ENCODE measurements at regions not wholly inside any gene's neighbourhood (a gene's known extent, or its start where the extent isn't known, plus 50 kb on each side); places are given as distances from the start of the nearest gene placed in this dataset.

- H3K9me3 Mint-ChIP-seq (ENCODE audit: low read depth), result no peaks in the 10 kb centered on the region
- no peaks in the 10 kb centered on the region for H3K27me3 Mint-ChIP-seq (ENCODE audit: low read depth)
- no peak overlapping the region for H3K4me3 Mint-ChIP-seq (ENCODE audit: unreplicated experiment)
- DNase-seq (ENCODE audit: low spot score), result no peak
- H3K36me3 Mint-ChIP-seq (ENCODE audit: low read depth), result no peaks in the 10 kb centered on the region
- no peak overlapping the region for H3K27ac Mint-ChIP-seq (ENCODE audit: unreplicated experiment)
- no peak for TF ChIP-seq CTCF (IDR thresholded peaks at IDR 0.05)
- peaks cover 35% of the 10 kb centered on the region for H3K4me1 Mint-ChIP-seq (ENCODE audit: low read depth)
These were observed 213.5 kb upstream of the APCDD1 start for GRCh38 chr18:10240973-10241372.

GRCh38 chr18:10241579-10241978, 212.9 kb upstream of the APCDD1 start:
- no peaks in the 10 kb centered on the region for H3K27me3 Mint-ChIP-seq (ENCODE audit: low read depth)
- no peak for DNase-seq (ENCODE audit: low spot score)
- H3K36me3 Mint-ChIP-seq (ENCODE audit: low read depth), result no peaks in the 10 kb centered on the region
- TF ChIP-seq CTCF (IDR thresholded peaks at IDR 0.05), result no peak
- H3K27ac Mint-ChIP-seq (ENCODE audit: unreplicated experiment), result peak overlapping the region; percentile 71
- peaks cover 35% of the 10 kb centered on the region for H3K4me1 Mint-ChIP-seq (ENCODE audit: low read depth)
- no peak overlapping the region for H3K4me3 Mint-ChIP-seq (ENCODE audit: unreplicated experiment)
- H3K9me3 Mint-ChIP-seq (ENCODE audit: low read depth), result no peaks in the 10 kb centered on the region

GRCh38 chr18:10242936-10243680, 211.3 kb upstream of the APCDD1 start:
- no peak for TF ChIP-seq CTCF (IDR thresholded peaks at IDR 0.05)
- no peak overlapping the region for H3K27ac Mint-ChIP-seq (ENCODE audit: unreplicated experiment)
- H3K27me3 Mint-ChIP-seq (ENCODE audit: low read depth), result peaks cover 2% of the 10 kb centered on the region
- no peak for DNase-seq (ENCODE audit: low spot score)
- no peaks in the 10 kb centered on the region for H3K36me3 Mint-ChIP-seq (ENCODE audit: low read depth)
- no peaks in the 10 kb centered on the region for H3K9me3 Mint-ChIP-seq (ENCODE audit: low read depth)
- no peak overlapping the region for H3K4me3 Mint-ChIP-seq (ENCODE audit: unreplicated experiment)
- peaks cover 35% of the 10 kb centered on the region for H3K4me1 Mint-ChIP-seq (ENCODE audit: low read depth)

GRCh38 chr18:10244341-10244740, 210.1 kb upstream of the APCDD1 start:
- Mint-ChIP-seq H3K4me3 (ENCODE audit: unreplicated experiment) (no peak overlapping the region), H3K27ac (ENCODE audit: unreplicated experiment) (no peak overlapping the region), H3K36me3 (ENCODE audit: low read depth) (no peaks in the 10 kb centered on the region), H3K9me3 (ENCODE audit: low read depth) (no peaks in the 10 kb centered on the region), H3K4me1 (ENCODE audit: low read depth) (peaks cover 29% of the 10 kb centered on the region), H3K27me3 (ENCODE audit: low read depth) (peaks cover 2% of the 10 kb centered on the region)
- no peak for TF ChIP-seq CTCF (IDR thresholded peaks at IDR 0.05)
- DNase-seq (ENCODE audit: low spot score), result no peak

- DNase-seq (ENCODE audit: low spot score), result no peak
- H3K27me3 Mint-ChIP-seq (ENCODE audit: low read depth), result peaks cover 2% of the 10 kb centered on the region
- H3K4me1 Mint-ChIP-seq (ENCODE audit: low read depth), result peaks cover 21% of the 10 kb centered on the region
- no peak overlapping the region for H3K4me3 Mint-ChIP-seq (ENCODE audit: unreplicated experiment)
- no peak for TF ChIP-seq CTCF (IDR thresholded peaks at IDR 0.05)
- H3K9me3 Mint-ChIP-seq (ENCODE audit: low read depth), result no peaks in the 10 kb centered on the region
- no peak overlapping the region for H3K27ac Mint-ChIP-seq (ENCODE audit: unreplicated experiment)
- H3K36me3 Mint-ChIP-seq (ENCODE audit: low read depth), result no peaks in the 10 kb centered on the region
These were observed 209.2 kb upstream of the APCDD1 start for GRCh38 chr18:10245031-10245845.

All from chondrocyte (in vitro differentiated cells).